T-helper 22 cell (primary cell): ENCODE measurements at regions not wholly inside any gene's neighbourhood (a gene's known extent, or its start where the extent isn't known, plus 50 kb on each side); places are given as distances from the start of the nearest gene placed in this dataset.

Source experiments
- DNase-seq: peaks from one replicate; pipeline ENCODE4 v3.0.0-alpha.2; 2020; ENCODE audit warnings: low read depth

- peak; percentile 91 for DNase-seq
Measured at GRCh38 chr10:110414548-110415309, 83.0 kb upstream of the DUSP5 start.

GRCh38 chr10:110415809-110416208 lies 81.9 kb upstream of the DUSP5 start:
- DNase-seq = no peak

GRCh38 chr10:110416776-110417711 lies 80.7 kb upstream of the DUSP5 start:
- DNase-seq = no peak

GRCh38 chr10:110418218-110418617 lies 79.5 kb upstream of the DUSP5 start:
- DNase-seq = no peak

GRCh38 chr10:110419265-110419664 lies 78.4 kb upstream of the DUSP5 start:
- DNase-seq = no peak

- no peak for DNase-seq
Measured at GRCh38 chr10:110420401-110421193, 77.1 kb upstream of the DUSP5 start.

- DNase-seq = no peak
Measured at GRCh38 chr10:110421512-110422138, 76.1 kb upstream of the DUSP5 start.

GRCh38 chr10:110422548-110422947 lies 75.2 kb upstream of the DUSP5 start:
- no peak for DNase-seq

- no peak for DNase-seq
Measured at GRCh38 chr10:110423650-110424049, 74.1 kb upstream of the DUSP5 start.

- no peak for DNase-seq
Measured at GRCh38 chr10:110425684-110426293, 71.9 kb upstream of the DUSP5 start.

GRCh38 chr10:110426294-110427181 lies 71.2 kb upstream of the DUSP5 start:
- no peak for DNase-seq

GRCh38 chr10:110429301-110429700 lies 68.4 kb upstream of the DUSP5 start:
- no peak for DNase-seq

- DNase-seq = no peak
Measured at GRCh38 chr10:110430340-110431273, 67.1 kb upstream of the DUSP5 start.

- DNase-seq = no peak
Measured at GRCh38 chr10:110431659-110432058, 66.0 kb upstream of the DUSP5 start.

GRCh38 chr10:110432084-110432483 lies 65.6 kb upstream of the DUSP5 start:
- no peak for DNase-seq

- no peak for DNase-seq
Measured at GRCh38 chr10:110432814-110433565, 64.7 kb upstream of the DUSP5 start.

GRCh38 chr10:110433740-110434139 lies 64.0 kb upstream of the DUSP5 start:
- no peak for DNase-seq

GRCh38 chr10:110434489-110435096 lies 63.1 kb upstream of the DUSP5 start:
- no peak for DNase-seq
